HepG2 (cell line): ENCODE measurements at regions not wholly inside any gene's neighbourhood (a gene's known extent, or its start where the extent isn't known, plus 50 kb on each side); places are given as distances from the start of the nearest gene placed in this dataset.
A peak's percentile ranks its signal among the peaks of the same experiment; 100 is the strongest.

Experiments
- ATAC-seq: fragments of 200-7000 bp; cut with Tn5 transposase; 3 replicates; pipeline ENCODE4 v1.9.1; 2020; ENCODE audit warnings: mild to moderate bottlenecking, moderate library complexity
- BruUV-seq: library from RNA; stranded (reverse); fragments of 400-500 nt; replicated peaks from 2 replicates; lab custom pipeline; 2021; lab: Mats Ljungman, UMichigan
- CTCF ChIA-PET: fragments of 300-600 bp; formaldehyde crosslinking; extraction: SDS; loops from one replicate; lab custom pipeline; 2021; ENCODE audit warnings: low total read pairs, inconsistent platforms, low intra/inter-chr PET ratio; lab: Yijun Ruan, JAX
- POLR2A ChIA-PET: fragments of 350-600 bp; sonication (Branson Sonifier 250); formaldehyde crosslinking; loops from one replicate; lab custom pipeline; 2020; ENCODE audit warnings: antibody characterized with exemption, inconsistent platforms; lab: Yijun Ruan, JAX
- DNase-seq: peaks from one replicate; pipeline ENCODE4 v3.0.0-alpha.2; 2015; ENCODE audit warnings: low spot score
- FAIRE-seq: peaks from 3 replicates; lab custom pipeline; 2011; peaks lifted over from hg19 to GRCh38; lab: Jason Lieb, UNC
- H2AFZ ChIP-seq: one replicate; pipeline ENCODE4 v1.6.1; 2011; ENCODE audit warnings: low read length, inconsistent platforms
- H3K27ac ChIP-seq: fragments of 300-600 bp; 3 replicates; pipeline ENCODE4 v1.8.0; 2011; ENCODE audit warnings: mixed run types, mild to moderate bottlenecking, mixed read lengths, low read length, inconsistent platforms; ENCODE audit not compliant: insufficient read depth; ENCODE audit errors: extremely low read length
- H3K27me3 ChIP-seq, 2 experiments: fragments of 200-600 bp in 1 of 2; 2 replicates in 1 of 2; 3 replicates in 1 of 2; pipeline versions ENCODE4 v1.6.0 to v1.8.0; 2011; ENCODE audit warnings: low read length in 2 of 2, mild to moderate bottlenecking in 2 of 2, moderate library complexity in 2 of 2, inconsistent platforms in 1 of 2; ENCODE audit not compliant: insufficient read depth in 2 of 2, control insufficient read depth in 1 of 2
- H3K36me3 ChIP-seq, 2 experiments: fragments of 200-600 bp in 1 of 2; replicated peaks in 1 of 2; 2 replicates in 1 of 2; 3 replicates in 1 of 2; pipeline versions ENCODE4 v1.5.1 to v1.8.0; 2011; ENCODE audit warnings: low read length in 2 of 2, inconsistent platforms in 1 of 2; ENCODE audit not compliant: insufficient read depth in 2 of 2, control insufficient read depth in 1 of 2
- H3K4me1 ChIP-seq: 2 replicates; pipeline ENCODE4 v1.5.1; 2012; ENCODE audit warnings: low read length, inconsistent platforms; ENCODE audit not compliant: insufficient read depth
- H3K4me2 ChIP-seq: 2 replicates; pipeline ENCODE4 v1.6.0; 2011; ENCODE audit warnings: low read depth, low read length, inconsistent platforms
- H3K4me3 ChIP-seq, 3 experiments: fragments of 200-600 bp in 1 of 3; sonication (generic), shearing (Covaris generic) in 1 of 3; replicated peaks in 1 of 3; 2 replicates each; pipeline ENCODE4 v1.5.1; 2011 to 2016; ENCODE audit warnings: low read length in 3 of 3, inconsistent platforms in 2 of 3, low read depth in 2 of 3, mild to moderate bottlenecking in 2 of 3, control low read depth in 1 of 3, mixed read lengths in 1 of 3; ENCODE audit not compliant: insufficient read depth in 1 of 3
- H3K79me2 ChIP-seq: one replicate; pipeline ENCODE4 v1.6.1; 2011; ENCODE audit warnings: low read length, inconsistent platforms; ENCODE audit not compliant: insufficient read depth
- H3K9ac ChIP-seq: 2 replicates; pipeline ENCODE4 v1.6.0; 2011; ENCODE audit warnings: mild to moderate bottlenecking, low read depth, low read length, inconsistent platforms; ENCODE audit not compliant: insufficient read depth
- H3K9me3 ChIP-seq: 2 replicates; pipeline ENCODE4 v1.5.1; 2012; ENCODE audit warnings: mild to moderate bottlenecking, low read length
- H4K20me1 ChIP-seq: 2 replicates; pipeline ENCODE4 v1.6.0; 2011; ENCODE audit warnings: inconsistent platforms, mild to moderate bottlenecking, low read length, moderate library complexity; ENCODE audit not compliant: insufficient read depth
- FOXO1 ChIP-seq: sonication (generic); formaldehyde crosslinking; IDR thresholded peaks from 2 replicates; pipeline ENCODE4 v1.4.0; 2020; ENCODE audit warnings: missing genetic modification reagents
- IRX3 ChIP-seq: sonication (generic); formaldehyde crosslinking; IDR thresholded peaks from 2 replicates; pipeline ENCODE4 v1.8.1; 2023; ENCODE audit warnings: mild to moderate bottlenecking, low read depth, missing genetic modification reagents, borderline replicate concordance
- NFYC ChIP-seq: IDR thresholded peaks from 2 replicates; pipeline ENCODE4 v1.6.1; 2016; ENCODE audit warnings: missing genetic modification reagents, missing compliant biosample characterization
- RBFOX2 ChIP-seq: fragments of 200-400 bp; formaldehyde crosslinking; IDR thresholded peaks from 2 replicates; pipeline ENCODE4 v1.6.1; 2017; ENCODE audit warnings: low read depth, mild to moderate bottlenecking, low read length
- RBM22 ChIP-seq: fragments of 200-400 bp; formaldehyde crosslinking; optimal IDR thresholded peaks from 2 replicates; pipeline ENCODE3; 2017; ENCODE audit warnings: mild to moderate bottlenecking, low read length, moderate library complexity
- TBL1XR1 ChIP-seq: fragments of 150-350 bp; IDR thresholded peaks from 2 replicates; pipeline ENCODE4 v1.6.1; 2014; ENCODE audit warnings: borderline replicate concordance, low read length; ENCODE audit not compliant: partially characterized antibody
- ZFP82 ChIP-seq: sonication (generic); formaldehyde crosslinking; IDR thresholded peaks from 2 replicates; pipeline ENCODE4 v1.5.1; 2020; ENCODE audit warnings: mild to moderate bottlenecking, missing genetic modification reagents, borderline replicate concordance
- ZNF317 ChIP-seq: sonication (generic); formaldehyde crosslinking; IDR thresholded peaks from 2 replicates; pipeline ENCODE4 v1.5.0; 2020; ENCODE audit warnings: mild to moderate bottlenecking, missing genetic modification reagents
- ZNF616 ChIP-seq: sonication (generic); formaldehyde crosslinking; IDR thresholded peaks from 2 replicates; pipeline ENCODE4 v1.5.0; 2020; ENCODE audit warnings: low read depth, mild to moderate bottlenecking, missing genetic modification reagents
- ZNF83 ChIP-seq: sonication (generic); formaldehyde crosslinking; IDR thresholded peaks from 2 replicates; pipeline ENCODE4 v1.4.0; 2020; ENCODE audit warnings: missing genetic modification reagents, mild to moderate bottlenecking, borderline replicate concordance
- WGBS: methylation state at CpG from one replicate; pipeline ENCODE4 v1.1.6; 2017; ENCODE audit warnings: low lambda C conversion rate; 5-methylcytosine and 5-hydroxymethylcytosine counted together
- in situ Hi-C: cut with HindIII; loops from 2 replicates; pipeline ENCODE4 v1.10.0; 2017; ENCODE audit warnings: low pct_unique_long_range_greater_than_20kb; ENCODE audit not compliant: extremely low pct_ligation_motif_present
- intact Hi-C: fragments of 100-400 bp; cut with micrococcal nuclease; formaldehyde crosslinking; loops from one replicate; pipeline ENCODE4 v1.10.0; 2022; ENCODE audit not compliant: unreplicated experiment
- TF ChIP-seq, protein P1 (sequence below): sonication (generic); formaldehyde crosslinking; IDR thresholded peaks from 2 replicates; pipeline ENCODE4 v1.4.0; 2020; ENCODE audit warnings: missing genetic modification reagents
- TF ChIP-seq, protein P2 (sequence below), 2 experiments: fragments of 450-650 bp in 1 of 2; sonication (generic) in 1 of 2; formaldehyde crosslinking; IDR thresholded peaks; 2 replicates each; pipeline versions ENCODE4 v1.5.0 to v1.8.0; 2020 to 2022; ENCODE audit warnings: mild to moderate bottlenecking in 1 of 2, missing genetic modification reagents in 1 of 2

DNA sequence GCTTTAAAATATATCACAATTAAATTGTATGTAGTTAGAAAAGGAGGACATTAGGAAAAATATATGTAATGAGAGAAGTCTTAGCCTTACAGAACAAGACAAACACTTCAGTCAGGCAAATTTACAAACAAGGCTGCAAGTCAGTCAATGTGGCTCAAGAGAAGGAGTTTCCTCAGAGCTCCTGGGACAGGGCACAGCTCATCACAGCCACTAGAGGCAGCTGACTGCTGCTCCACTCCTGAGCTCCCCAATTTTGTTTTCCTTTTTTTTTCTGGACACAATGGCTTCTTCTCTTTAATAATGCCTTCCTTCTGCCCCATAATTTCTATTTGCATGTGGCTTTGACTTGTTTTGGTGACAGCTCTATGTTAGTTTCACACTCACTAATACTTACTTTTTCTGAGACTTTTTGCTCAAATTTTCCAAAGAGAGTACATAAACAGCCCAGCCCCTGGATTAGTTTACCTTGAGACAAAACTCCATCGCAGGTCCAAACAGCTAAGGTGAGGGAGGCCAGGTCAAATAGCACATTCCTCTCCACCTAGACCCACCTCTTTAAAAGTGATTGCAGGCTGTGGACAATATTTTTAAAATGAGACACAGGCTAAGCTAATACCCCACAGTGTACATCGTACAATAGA lies 850.4 kb upstream of the FRG1 start (continued):
- TF ChIP-seq ZNF317 (CRISPR knock-in tag) (no peak), NFYC (no peak), RBFOX2 (no peak), RBM22 (no peak), ZNF83 (CRISPR knock-in tag) (no peak)
- TF ChIP-seq, protein P1, sequence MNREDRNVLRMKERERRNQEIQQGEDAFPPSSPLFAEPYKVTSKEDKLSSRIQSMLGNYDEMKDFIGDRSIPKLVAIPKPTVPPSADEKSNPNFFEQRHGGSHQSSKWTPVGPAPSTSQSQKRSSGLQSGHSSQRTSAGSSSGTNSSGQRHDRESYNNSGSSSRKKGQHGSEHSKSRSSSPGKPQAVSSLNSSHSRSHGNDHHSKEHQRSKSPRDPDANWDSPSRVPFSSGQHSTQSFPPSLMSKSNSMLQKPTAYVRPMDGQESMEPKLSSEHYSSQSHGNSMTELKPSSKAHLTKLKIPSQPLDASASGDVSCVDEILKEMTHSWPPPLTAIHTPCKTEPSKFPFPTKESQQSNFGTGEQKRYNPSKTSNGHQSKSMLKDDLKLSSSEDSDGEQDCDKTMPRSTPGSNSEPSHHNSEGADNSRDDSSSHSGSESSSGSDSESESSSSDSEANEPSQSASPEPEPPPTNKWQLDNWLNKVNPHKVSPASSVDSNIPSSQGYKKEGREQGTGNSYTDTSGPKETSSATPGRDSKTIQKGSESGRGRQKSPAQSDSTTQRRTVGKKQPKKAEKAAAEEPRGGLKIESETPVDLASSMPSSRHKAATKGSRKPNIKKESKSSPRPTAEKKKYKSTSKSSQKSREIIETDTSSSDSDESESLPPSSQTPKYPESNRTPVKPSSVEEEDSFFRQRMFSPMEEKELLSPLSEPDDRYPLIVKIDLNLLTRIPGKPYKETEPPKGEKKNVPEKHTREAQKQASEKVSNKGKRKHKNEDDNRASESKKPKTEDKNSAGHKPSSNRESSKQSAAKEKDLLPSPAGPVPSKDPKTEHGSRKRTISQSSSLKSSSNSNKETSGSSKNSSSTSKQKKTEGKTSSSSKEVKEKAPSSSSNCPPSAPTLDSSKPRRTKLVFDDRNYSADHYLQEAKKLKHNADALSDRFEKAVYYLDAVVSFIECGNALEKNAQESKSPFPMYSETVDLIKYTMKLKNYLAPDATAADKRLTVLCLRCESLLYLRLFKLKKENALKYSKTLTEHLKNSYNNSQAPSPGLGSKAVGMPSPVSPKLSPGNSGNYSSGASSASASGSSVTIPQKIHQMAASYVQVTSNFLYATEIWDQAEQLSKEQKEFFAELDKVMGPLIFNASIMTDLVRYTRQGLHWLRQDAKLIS (CRISPR knock-in tag), result no peak

DNA sequence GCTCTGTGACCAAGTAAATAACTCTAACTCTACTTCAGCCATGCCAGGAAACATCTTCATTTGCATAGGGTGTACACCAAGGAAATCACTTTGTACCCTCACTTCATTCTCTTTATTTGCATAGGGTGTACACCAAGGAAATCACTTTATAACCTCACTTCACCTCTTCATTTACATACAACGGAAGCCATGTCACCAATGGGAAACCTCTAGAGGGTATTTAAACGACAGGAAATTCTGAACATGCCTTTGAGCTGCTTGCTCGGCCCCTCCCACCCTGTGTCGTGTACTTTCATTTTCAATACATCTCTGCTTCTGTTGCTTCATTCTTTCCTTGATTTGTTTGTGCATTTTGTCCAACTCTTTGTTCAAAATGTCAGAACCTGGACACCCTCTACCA lies 848.1 kb upstream of the FRG1 start:
- H3K27me3 ChIP-seq, result no peaks in the 10 kb centered on the region
- H3K9me3 ChIP-seq, result no peaks in the 10 kb centered on the region
- peak overlapping the region; percentile 47; the same call in 1 of the 2 replicates for H3K4me2 ChIP-seq
- no peaks in the 10 kb centered on the region for H3K36me3 ChIP-seq
- ChIA-PET CTCF (no interaction called here), POLR2A (no interaction called here)
- no peak overlapping the region; a peak in 1 of 6 replicates for H3K4me3 ChIP-seq
- in situ Hi-C loops (no loop called here), intact Hi-C loops (no loop called here)
- H3K79me2 ChIP-seq, result no peaks in the 10 kb centered on the region
- ATAC-seq, result no peak
- no peak overlapping the region for H3K9ac ChIP-seq
- H2AFZ ChIP-seq, result no peak overlapping the region
- WGBS, result 1% methylated on average over 4 of the region's 4 CpGs
- H4K20me1 ChIP-seq, result no peaks in the 10 kb centered on the region
- FAIRE-seq, result no peak
- no peak for DNase-seq
- BruUV-seq, result no TSS peak
- TF ChIP-seq, protein P2, sequence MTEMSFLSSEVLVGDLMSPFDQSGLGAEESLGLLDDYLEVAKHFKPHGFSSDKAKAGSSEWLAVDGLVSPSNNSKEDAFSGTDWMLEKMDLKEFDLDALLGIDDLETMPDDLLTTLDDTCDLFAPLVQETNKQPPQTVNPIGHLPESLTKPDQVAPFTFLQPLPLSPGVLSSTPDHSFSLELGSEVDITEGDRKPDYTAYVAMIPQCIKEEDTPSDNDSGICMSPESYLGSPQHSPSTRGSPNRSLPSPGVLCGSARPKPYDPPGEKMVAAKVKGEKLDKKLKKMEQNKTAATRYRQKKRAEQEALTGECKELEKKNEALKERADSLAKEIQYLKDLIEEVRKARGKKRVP (CRISPR knock-in tag; IDR thresholded peaks at IDR 0.05), result no peak
- TF ChIP-seq NFYC (no peak), ZFP82 (no peak), FOXO1 (no peak), TBL1XR1 (no peak), IRX3 (CRISPR knock-in tag) (no peak), RBFOX2 (no peak), ZNF616 (CRISPR knock-in tag) (no peak)
- no peaks in the 10 kb centered on the region for H3K4me1 ChIP-seq
- no peak overlapping the region for H3K27ac ChIP-seq
